Esophagus muscularis mucosa (tissue), 3 donors: ENCODE measurements at regions not wholly inside any gene's neighbourhood (a gene's known extent, or its start where the extent isn't known, plus 50 kb on each side); places are given as distances from the start of the nearest gene placed in this dataset.

Experiments used
- CTCF ChIP-seq, 3 experiments: fragments of 200-600 bp in 2 of 3; fragments of 450-650 bp in 1 of 3; sonication (generic) in 2 of 3; IDR thresholded peaks; one replicate each; pipeline ENCODE4 v1.5.1; 2017 to 2019; ENCODE audit warnings: antibody characterized with exemption in 3 of 3, mild to moderate bottlenecking in 2 of 3, moderate library complexity in 1 of 3
- POLR2A ChIP-seq: fragments of 450-650 bp; IDR thresholded peaks from one replicate; pipeline ENCODE4 v1.6.1; 2017; ENCODE audit warnings: antibody characterized with exemption, moderate library complexity, mild to moderate bottlenecking, low read depth
- POLR2AphosphoS5 ChIP-seq, 2 donors: sonication (generic); formaldehyde crosslinking; IDR thresholded peaks; one replicate each; pipeline ENCODE4 v1.6.1; 2017; ENCODE audit warnings: antibody characterized with exemption in 2 of 2

- TF ChIP-seq CTCF (IDR thresholded peaks at IDR 0.05), result no peak
- no peak for TF ChIP-seq POLR2A
- TF ChIP-seq POLR2AphosphoS5 (IDR thresholded peaks at IDR 0.05), result no peak
These were observed 142.4 kb upstream of the TLR4 start for GRCh38 chr9:117561761-117562160.
